ENCODE measurements at regions not wholly inside any gene's neighbourhood (a gene's known extent, or its start where the extent isn't known, plus 50 kb on each side); places are given as distances from the start of the nearest gene placed in this dataset.

DNA sequence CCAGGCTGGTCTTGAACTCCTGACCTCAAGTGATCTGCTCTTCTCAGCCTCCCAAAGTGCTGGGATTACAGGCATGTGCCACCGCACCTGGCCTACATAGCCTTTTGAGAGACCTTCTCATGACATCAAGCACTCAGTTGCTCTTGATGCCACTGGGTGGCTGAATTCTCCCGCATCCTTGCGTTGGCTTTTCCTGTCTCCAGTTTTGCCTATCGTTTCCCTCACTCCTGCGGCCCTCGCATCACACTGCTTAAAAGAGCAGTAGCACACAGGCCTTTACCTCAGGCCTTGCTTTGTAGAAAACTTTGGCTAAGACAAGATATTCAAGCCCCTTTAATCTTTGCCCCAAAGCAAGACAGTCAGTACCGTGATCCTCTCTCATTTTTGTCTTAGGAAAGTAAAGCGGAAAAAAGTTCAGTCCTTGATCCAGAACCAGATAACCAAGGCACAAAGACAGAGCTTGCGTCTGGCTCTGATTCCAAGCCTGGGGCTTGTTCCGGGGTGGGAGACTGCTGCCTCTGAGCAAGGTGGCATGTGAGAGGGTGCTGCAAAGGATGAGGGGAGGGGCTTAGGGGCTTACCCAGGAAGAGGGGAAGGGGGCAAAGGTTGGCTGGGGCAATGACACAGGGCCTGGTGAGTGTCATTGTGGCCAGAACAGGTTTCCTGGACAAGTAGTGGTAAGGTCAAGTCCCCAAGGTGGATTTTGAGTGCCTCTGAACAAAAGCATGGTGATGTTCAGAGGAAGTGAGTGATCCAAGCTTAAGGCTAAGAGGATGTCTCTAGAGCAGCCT lies 175.0 kb upstream of the TLE3 start:
- no peak for TF ChIP-seq POLR2A (IDR thresholded peaks at IDR 0.05)
- TF ChIP-seq, protein P1, sequence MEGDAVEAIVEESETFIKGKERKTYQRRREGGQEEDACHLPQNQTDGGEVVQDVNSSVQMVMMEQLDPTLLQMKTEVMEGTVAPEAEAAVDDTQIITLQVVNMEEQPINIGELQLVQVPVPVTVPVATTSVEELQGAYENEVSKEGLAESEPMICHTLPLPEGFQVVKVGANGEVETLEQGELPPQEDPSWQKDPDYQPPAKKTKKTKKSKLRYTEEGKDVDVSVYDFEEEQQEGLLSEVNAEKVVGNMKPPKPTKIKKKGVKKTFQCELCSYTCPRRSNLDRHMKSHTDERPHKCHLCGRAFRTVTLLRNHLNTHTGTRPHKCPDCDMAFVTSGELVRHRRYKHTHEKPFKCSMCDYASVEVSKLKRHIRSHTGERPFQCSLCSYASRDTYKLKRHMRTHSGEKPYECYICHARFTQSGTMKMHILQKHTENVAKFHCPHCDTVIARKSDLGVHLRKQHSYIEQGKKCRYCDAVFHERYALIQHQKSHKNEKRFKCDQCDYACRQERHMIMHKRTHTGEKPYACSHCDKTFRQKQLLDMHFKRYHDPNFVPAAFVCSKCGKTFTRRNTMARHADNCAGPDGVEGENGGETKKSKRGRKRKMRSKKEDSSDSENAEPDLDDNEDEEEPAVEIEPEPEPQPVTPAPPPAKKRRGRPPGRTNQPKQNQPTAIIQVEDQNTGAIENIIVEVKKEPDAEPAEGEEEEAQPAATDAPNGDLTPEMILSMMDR (IDR thresholded peaks at IDR 0.05): no peak
